HS-27A (cell line): ENCODE measurements at regions not wholly inside any gene's neighbourhood (a gene's known extent, or its start where the extent isn't known, plus 50 kb on each side); places are given as distances from the start of the nearest gene placed in this dataset.

Experiments used
- DNase-seq: peaks from one replicate; pipeline ENCODE4 v3.0.0-alpha.2; 2012; ENCODE audit warnings: low read depth, missing footprints

DNA sequence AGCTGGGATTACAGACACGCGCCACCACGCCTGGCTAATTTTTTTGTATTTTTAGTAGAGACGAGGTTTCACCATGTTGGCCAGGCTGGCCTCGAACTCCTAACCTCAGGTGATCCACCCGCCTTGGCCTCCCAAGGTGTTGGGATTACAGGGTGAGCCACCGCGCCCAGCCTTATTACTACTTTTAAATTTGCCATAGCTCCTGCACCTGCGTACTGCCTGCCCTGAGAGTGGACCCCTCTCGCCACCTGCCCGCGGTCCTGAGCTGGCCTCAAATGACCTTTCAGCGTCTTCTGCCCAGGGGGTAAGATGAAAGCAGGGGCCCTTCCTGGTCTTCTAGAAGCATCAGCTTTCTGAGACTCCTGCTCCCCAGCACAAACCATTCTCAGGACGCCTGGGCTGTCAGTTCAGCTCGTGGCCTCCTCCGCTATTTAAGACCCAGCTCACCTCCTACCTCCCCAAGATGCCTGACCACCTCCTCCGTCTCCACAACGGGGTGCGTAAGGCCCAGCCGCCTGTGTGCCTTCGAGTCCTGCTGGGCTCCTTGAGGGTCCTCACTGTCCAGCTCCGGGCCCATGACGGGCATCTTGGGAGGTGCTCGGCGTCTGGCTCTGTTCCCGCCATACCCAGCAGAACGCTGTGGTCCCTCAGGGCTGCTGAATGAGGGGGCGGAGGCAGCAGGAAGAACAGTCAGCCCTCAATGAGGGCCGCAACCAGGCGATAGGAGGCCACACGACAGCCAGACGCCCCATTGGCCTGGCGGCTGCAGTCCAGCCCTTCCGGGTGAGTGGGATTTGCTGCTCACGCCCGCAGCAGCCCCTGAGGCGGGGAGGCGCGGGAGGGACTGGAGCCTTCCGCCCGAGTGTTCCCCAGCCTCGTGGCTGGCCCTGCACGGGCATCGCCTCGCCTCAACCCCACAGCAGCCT is 266.6 kb downstream of the TFCP2L1 start:
- DNase-seq = no peak

GRCh38 chr2:121019071-121019470 is 265.9 kb downstream of the TFCP2L1 start:
- no peak for DNase-seq

GRCh38 chr2:121019756-121020155 is 265.2 kb downstream of the TFCP2L1 start:
- DNase-seq = no peak

GRCh38 chr2:121021685-121022084 is 263.3 kb downstream of the TFCP2L1 start:
- DNase-seq = no peak

DNA sequence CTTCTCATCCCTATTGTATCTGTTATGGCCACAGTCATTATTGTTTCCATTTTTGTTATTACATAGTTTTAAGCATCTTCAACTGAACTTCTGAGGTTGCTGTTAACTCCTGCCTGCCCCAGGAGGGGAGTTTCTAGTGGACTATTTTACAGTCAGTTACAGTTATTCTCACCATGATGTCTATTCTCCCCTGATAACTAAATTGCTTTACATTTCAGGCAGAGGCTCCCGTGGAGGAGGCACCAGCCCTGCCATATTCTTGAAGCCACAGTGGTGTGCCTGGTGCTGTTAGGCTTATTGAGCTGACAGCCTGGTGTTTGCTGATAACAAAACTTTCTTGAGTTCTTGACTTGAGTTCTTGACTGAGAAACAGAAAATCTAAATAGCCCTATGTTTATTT is 256.4 kb downstream of the TFCP2L1 start:
- DNase-seq = no peak

- no peak for DNase-seq
Observed at GRCh38 chr2:121030523-121030922, 254.5 kb downstream of the TFCP2L1 start.

DNA sequence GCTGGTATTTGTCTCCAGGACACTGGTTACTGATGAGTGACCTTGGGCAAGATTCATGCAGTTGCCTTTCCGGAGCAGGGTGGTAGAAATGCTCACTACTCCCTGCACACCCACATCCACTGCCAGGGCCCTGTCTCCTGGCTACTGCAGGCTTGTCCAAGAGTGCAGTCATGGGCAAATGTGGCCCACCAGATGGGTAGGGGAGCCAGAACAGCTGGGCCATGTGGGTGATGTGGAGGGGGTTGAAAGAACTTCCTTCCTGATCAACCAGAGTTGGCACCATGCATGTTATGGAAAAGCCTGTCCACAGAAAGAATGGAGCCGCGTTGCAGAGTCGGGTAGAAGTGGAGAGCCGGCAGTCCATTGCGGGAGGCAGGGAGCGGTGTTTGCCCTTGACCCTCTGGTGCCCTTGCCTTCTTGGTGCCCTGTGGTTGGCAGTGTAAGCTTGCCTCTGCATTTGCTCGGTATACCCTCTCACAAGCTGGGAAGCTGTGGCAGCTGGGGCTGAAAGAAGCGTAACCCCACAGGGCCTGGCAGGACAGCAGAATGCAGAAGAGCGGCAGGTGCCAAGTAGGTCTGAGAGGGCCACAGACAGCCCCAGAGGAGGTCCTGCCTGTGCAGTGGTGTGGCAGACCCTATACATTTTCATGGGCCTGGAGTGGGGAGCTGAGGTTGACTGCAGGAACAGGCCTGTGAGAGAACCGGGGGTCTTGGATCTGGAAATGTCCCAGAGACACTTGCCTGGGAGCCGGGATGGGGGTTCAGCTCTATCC is 253.2 kb downstream of the TFCP2L1 start:
- DNase-seq = no peak

- DNase-seq = no peak
Observed at GRCh38 chr2:121033461-121033996, 251.5 kb downstream of the TFCP2L1 start.

DNA sequence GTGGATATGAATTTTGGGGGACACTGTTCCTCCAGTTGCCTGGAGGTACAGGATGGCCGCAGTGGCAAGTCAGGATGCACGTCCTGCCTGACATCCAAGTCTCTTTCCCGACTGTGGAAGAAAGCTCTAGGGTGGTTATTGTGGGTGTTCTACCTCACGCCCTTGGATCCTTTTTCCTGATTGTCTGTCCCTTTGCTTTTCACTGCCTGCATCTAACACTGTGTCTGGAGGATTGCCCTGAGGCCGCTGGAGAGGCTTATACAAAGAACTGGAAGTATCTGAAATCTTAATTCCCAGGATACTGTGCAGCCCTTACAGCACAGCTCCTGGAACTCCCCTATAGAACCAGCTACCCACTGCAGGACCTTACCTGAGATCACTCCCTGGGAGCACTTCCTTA is 250.5 kb downstream of the TFCP2L1 start:
- DNase-seq = no peak

- no peak for DNase-seq
Observed at GRCh38 chr2:121036226-121036692, 248.7 kb downstream of the TFCP2L1 start.

GRCh38 chr2:121037480-121037879 is 247.5 kb downstream of the TFCP2L1 start:
- no peak for DNase-seq

GRCh38 chr2:121038031-121038430 is 247.0 kb downstream of the TFCP2L1 start:
- no peak for DNase-seq

DNA sequence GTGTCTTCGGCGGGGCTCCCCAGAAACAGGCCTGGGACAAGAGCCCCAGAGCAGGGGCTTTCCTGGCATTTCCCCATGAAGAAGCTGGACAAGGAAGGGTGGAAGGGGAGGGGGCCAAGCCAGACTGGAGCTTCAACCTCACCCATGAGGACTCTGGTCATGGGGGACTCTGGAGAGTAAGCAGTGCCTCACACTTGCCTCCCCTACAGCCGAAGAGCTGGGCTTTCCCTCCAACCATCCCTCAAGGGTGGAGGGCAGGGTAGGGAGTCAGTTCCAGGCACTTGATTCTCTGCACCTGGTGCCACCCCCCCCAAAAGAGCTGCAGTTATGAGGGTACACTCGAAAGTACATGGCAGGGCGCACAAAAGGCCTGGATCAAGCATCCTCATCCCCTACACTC is 246.6 kb downstream of the TFCP2L1 start:
- DNase-seq = no peak

GRCh38 chr2:121038891-121039616 is 245.9 kb downstream of the TFCP2L1 start:
- DNase-seq = no peak

DNA sequence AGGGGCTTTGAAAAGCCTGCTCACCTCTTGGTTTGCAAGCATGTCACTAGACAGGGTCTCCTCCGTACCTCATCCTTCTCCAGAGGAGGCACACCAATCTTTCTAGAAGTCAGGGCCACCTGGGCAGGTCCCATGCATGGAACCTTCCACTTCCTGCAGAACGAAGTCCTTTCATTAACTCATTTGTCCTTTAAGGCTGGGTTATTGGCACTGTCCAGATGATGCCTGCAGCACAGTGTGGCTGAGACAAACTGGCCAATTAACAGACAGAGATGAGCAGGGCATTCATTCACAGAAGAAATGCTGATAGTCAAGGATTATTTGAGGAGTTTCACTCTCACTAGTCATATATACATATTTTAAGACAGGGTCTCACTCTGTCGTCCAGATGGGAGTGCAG is 245.3 kb downstream of the TFCP2L1 start:
- DNase-seq = no peak

- DNase-seq = no peak
Observed at GRCh38 chr2:121041516-121041915, 243.5 kb downstream of the TFCP2L1 start.

DNA sequence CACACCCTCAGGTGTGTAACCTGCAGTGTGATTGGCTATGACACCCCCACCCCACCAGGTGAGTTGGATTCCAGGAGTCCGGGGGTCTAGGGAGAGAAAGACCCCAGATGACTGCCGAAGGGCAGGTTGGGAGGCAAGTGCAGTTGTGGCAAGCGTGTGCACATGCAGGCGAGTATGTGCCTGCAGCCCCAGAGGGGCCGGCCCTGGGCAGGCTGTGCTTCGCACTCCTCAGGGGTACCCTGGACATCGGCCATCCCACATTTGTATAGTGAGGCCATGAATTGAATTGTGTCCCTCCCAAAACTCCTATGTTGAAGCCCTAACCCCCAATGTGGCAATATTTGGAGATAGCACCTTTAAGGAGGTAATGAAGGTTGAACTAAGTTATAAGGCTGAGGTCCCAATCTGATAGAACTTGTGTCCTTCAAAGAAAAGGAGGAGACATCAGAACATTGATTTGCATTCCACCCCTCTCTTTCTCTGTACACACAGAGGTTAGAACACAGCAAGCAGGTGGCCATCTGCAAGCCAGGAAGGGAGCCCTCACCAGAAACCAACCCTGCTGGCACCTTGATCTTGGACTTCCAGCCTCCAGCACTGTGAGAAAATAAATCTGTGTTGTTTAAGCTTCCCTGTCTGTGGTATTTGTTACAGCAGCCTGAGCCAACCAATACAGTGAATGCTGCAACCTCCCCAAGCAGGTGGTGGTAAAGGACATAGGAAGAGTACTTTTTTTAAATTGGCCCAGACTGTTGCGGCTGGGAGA is 241.8 kb downstream of the TFCP2L1 start:
- no peak for DNase-seq

DNA sequence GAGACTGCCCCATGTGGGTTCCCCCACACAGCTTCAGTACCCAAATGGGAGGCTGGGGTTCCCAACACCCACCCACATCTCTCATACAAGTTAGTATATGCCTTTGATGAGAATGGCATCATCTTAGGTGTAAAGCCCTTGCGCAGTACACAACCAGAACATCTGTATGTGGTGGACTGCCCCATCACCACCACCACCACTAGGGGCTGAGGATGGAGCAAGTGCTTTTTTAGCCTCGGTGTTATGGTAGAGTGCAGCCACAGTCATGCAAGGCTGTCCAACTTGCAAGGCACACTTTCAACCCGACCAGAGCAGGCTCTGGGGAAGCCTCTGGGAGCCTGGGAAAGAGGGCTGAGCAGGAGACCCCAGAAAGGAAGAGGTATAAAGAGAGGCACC is 241.2 kb downstream of the TFCP2L1 start:
- no peak for DNase-seq

GRCh38 chr2:121044412-121044811 is 240.6 kb downstream of the TFCP2L1 start:
- no peak for DNase-seq

GRCh38 chr2:121045245-121045644 is 239.8 kb downstream of the TFCP2L1 start:
- DNase-seq = no peak

DNA sequence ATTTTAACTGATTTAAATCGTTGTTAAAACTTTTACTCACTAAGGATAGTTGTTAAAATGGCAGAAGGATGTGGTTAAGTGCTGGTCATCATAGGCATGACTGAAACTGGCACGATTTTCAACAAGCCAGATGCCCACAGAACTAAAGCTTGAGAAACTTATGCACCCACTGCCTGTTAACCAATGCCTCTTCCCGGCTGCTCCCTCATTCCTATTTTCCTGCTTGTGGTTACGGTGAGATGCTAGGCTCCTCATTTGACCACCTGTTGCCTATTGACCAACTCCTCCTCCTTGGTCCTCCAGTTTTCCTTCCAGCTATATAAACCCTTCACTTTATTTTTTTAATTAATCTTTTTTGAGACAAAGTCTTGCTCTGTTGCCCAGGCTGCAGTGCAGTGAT is 238.7 kb downstream of the TFCP2L1 start:
- DNase-seq = no peak
